CD4-positive, alpha-beta T cell treated with Interleukin-1 beta for 1 hour (primary cell): ENCODE measurements at regions not wholly inside any gene's neighbourhood (a gene's known extent, or its start where the extent isn't known, plus 50 kb on each side); places are given as distances from the start of the nearest gene placed in this dataset.

Source experiments
- DNase-seq, 2 donors: peaks; one replicate each; pipeline ENCODE4 v3.0.0-alpha.2; 2020 to 2022

DNA sequence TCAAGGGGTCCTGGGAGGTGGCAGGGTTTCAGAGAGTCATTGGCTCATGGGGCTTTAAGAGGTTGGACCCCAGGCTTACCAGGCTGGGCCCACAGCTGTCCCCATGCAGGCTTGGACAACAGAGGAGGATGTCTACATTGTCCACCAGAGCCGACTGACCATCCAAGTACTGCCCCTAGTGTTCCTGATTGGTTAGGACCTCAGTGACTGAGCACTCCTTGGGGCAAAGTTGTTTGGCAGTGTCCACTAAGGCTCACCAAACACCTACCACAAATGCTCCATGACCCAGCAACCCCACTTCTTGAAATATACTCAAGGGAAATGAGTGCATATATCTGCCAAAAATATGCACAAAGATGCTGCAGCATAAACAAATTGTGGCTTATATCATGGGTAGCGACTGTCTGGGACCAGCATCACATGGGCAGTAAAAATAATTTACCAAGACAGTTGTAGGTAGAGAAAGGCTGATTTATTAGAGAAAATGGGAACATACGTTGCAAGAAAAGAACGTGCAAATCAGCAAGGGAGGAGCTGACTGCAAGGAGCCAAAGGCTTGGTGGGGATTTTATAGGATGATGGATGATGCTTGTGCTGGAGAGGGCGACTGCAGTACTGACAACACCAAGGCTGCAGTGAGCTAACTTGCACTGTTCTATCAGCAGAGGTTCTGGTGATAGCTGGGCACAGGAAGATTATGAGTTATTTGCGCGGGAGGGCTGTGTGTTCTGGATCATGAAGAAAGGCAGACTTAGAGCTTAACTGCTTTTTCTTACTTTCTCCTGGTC, 265.2 kb downstream of the GADD45G start:
- no peak for DNase-seq

GRCh38 chr9:89871871-89872331, 267.1 kb downstream of the GADD45G start:
- no peak for DNase-seq

GRCh38 chr9:89872426-89872912, 267.7 kb downstream of the GADD45G start:
- DNase-seq: no peak

DNA sequence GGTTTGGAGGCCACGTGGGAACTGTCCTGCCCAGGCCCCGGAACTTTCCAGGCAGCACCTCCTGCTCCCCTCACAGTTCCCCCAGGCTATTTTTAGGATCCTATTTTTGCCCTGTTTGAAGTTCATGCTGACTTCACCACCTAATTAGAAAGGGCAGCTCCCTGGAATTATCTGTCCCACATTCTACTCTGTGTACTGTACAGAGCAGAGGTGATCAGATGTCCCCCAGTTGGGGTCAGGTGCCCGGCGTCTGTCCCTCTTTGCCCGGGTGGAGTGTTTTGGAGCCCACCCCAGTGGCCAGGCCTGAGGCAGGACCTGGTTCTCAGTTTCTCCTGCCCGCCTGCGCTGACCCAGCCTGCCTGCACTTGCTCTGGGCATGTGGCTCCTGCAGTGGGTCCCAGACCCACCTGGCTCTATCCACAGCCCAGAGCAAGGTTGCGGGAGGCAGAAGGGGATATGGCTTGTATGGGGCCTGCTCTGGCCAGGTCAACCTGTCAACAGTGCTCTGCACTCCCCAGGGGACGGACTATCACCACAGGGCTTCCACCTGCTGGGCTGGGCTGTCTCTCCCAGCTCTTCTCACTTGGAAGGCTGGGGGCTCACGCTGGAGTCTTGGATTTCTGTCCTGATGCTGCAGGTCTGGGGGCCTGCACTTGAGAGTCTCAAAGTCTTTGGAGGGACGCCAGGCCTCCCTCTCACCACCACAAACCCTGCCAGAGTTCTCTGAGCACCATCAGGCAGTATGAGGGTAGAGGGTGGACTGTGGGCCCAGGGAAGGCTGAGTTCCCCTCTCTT, 268.3 kb downstream of the GADD45G start:
- DNase-seq: no peak

- no peak for DNase-seq
Measured at GRCh38 chr9:89873801-89874200, 269.0 kb downstream of the GADD45G start.

DNA sequence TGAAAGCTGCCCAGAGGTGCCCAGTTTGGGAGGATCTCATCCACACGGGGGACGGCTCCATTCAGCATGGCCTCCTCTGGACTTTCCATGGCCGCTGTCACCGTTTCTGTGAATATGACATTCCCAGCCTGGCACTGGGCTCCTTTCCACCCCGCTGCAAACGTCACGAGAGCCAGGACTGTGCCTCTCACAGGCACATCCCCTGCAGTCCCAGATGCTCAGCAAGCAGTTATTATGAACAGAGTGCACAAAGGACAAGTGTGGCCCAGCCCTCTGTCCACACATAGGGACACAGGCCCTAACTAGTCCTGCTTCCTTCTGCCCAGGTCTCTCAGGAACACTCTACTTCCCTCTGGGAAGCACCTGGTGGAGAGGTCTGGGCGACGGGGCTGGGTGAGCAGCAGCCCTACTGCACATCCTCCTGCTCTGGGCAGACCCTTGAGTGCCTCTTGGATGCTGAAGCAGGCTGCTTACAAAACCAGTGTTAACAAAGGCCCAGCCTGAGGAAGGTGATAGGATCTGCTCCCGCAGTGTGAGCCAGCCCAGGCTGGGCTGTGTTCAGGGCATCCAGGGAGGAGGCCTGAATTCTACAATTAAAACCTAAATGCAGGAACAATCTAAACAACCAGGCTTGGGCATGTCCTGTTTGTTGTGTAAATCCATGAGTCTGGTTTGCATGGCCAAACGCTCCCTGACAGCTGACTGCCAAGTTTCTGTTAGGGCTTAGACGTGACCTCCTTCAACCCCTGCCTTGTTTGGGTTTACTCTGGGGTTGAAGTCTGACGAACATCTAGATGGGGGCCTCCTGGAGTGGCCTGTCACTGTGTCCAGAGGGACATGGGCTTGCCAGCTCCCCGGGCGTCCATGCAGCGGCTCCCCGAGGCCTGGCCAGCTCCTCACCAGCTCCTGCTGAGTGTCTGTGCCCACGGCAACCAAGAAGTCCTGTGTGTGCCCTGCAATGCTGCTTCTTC, 269.8 kb downstream of the GADD45G start:
- no peak for DNase-seq

- no peak for DNase-seq
Measured at GRCh38 chr9:89877051-89878002, 272.5 kb downstream of the GADD45G start.

DNA sequence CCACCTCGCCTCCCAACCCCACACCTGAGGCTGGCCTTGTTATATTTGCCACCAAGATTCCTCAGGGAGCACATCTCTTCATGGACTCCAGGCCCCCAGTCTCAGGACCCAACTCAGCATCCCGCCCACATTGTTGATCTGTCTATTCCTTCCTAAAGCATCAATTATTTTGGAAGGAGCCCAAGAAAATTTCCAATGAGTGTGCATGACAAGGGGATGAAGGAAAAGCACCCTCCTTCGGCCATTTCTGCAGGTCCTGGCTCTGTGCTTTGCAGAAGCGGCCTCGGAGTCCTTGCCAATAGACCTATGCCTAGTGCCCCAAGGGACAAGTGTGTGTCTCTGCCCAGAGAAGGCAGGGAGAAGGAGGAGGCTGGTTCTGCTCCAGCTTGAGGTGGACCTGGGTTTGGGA, 273.2 kb downstream of the GADD45G start:
- no peak for DNase-seq

DNA sequence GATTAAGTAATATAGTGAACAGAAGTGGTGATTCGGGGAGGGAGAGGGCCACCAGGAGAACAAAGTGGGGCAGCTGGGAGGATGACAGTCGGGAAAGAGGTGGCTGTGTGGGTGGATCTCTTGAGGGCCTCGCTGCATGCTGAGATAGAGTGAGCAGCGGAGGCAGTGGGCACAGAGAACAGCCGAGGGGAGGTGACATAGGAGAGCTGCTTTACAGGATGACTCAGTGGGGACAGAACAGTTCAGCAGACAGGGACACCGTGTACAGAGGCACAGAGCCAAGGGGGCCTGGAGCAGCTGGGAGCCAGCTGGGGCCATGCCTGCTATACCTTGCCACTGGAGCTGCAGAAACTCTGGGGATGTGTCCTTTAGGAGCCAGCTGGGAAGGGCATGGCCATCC, 273.9 kb downstream of the GADD45G start:
- no peak for DNase-seq

DNA sequence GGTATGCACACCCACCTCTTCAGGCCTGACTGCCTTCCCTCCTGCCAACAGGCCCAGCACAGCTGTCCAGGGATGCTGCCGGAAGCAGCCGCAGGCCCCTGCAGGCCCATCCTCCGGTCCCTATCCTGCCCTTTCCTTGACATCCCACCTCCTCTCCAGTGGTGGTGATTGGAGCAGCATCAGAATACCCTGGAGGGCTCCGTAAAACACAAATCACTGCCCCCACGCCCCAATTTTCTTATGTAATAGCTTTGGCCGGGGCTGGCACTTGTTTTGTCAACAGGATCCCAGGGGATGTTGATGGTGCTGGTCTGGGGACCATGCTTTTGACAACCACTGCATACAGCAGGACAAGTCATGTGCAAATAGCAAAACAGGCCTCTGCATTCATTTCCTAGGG, 274.5 kb downstream of the GADD45G start:
- DNase-seq: no peak

- no peak for DNase-seq
Measured at GRCh38 chr9:89879701-89880100, 274.9 kb downstream of the GADD45G start.

GRCh38 chr9:89880161-89880560, 275.3 kb downstream of the GADD45G start:
- DNase-seq: no peak

- no peak for DNase-seq
Measured at GRCh38 chr9:89880721-89881120, 275.9 kb downstream of the GADD45G start.

DNA sequence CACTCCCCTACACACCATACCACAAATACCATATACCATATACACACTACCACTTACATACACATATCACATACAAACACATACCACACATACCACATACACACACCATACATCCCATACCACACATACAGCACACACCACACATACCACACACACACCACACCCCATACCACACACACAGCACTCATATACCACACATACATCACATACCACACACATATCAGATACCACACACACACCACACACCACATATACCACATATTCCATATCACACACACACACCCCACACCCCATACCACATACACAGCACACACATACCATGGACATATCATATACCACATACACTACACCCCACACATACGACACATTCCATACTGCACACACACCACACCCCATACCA, 276.6 kb downstream of the GADD45G start:
- DNase-seq: no peak

DNA sequence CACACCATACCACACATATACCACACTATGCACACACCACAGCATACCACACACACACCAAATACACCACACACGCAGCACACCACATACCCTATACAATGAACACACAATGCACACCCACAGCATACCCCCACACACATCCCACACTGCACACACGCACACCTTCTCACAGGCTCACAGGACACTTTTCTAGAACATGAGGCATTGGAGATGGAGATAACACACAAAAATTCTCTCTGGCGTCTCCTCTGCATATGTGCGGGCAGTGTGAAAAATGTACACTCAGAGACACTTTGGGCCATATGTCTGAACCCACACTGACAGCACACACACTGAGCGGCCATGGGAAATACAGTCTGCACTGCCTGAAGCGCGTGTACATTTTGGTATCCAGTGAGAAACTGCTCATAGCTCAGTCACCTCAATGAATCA, 278.1 kb downstream of the GADD45G start:
- DNase-seq: no peak

GRCh38 chr9:89883401-89884341, 278.9 kb downstream of the GADD45G start:
- DNase-seq: no peak

DNA sequence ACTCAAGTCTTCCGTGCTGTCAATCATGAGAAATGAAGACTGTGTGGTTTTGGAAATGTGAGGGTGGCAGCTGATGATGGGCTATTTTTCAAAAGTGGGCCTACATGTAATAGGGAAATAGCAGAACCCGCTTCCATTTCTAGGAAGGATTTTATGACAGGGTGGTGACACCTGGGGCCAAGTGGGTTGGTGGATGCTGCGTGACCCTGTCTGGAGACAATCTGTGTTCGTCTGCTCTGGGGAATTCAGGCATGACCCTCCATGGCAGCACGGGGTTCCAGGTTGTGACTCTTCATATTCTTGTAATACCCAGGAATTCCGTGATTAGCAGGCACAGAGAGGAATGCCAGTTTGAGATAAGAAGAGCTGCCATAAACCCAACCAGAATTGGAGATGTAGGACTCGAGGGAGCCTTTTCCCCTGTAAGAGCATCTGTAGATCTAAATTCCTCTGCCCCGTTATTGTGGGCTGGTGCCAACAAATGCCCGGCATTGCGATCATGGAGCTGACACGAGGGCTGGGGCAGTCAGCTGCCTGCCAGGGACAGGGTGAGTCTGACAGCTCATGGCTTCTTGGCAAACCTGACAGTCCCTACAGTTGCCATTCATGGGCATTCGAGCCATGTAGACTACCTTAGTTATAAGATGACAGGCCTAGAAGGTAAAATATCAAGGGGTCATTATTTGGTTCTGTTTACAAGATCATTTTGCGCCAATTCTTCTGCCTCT, 279.7 kb downstream of the GADD45G start:
- DNase-seq: no peak

DNA sequence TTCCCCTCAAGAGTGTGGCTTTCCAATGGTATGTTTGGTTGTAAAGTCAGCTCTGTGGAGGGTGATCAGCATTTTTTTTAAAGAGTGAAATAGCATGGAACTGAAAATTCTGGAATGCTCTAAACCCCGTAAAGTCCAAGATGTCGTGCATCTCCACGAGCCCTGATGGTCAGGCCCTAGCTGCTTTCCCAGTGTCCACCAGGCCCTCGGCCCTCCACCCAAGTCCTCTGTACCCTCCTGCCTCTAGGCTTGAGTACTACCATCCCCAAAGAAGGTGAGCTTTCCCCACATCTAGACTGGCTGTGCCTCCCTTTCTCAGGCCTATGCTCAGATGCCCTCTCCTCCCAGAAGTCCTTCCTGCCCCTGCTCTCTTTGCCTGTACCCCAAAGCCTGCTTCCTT, 280.3 kb downstream of the GADD45G start:
- DNase-seq: no peak

GRCh38 chr9:89886281-89886700, 281.5 kb downstream of the GADD45G start:
- no peak for DNase-seq

- DNase-seq: no peak
Measured at GRCh38 chr9:89887286-89887685, 282.5 kb downstream of the GADD45G start.
